ENCODE measurements at regions not wholly inside any gene's neighbourhood (a gene's known extent, or its start where the extent isn't known, plus 50 kb on each side); places are given as distances from the start of the nearest gene placed in this dataset.

GRCh38 chr4:124934916-124935315, 222.4 kb upstream of the ANKRD50 start:
- no peak for TF ChIP-seq CTCF (IDR thresholded peaks at IDR 0.05; ENCODE audit: low read length)
- TF ChIP-seq EZH2 (IDR thresholded peaks at IDR 0.05; ENCODE audit: borderline replicate concordance, low read length), result no peak
- no peaks in the 10 kb centered on the region for H3F3A ChIP-seq (ENCODE audit: insufficient read depth, low read length)
- H3K4me3 ChIP-seq (ENCODE audit: low read depth, low read length, poor library complexity, severe bottlenecking), result no peak overlapping the region
- H4K20me1 ChIP-seq (ENCODE audit: insufficient read depth, low read length), result no peaks in the 10 kb centered on the region
- no peaks in the 10 kb centered on the region for H3K9me3 ChIP-seq (ENCODE audit: low read length)
- no peaks in the 10 kb centered on the region for H3K79me2 ChIP-seq (ENCODE audit: insufficient read depth, low read length)
- H3K9me2 ChIP-seq (ENCODE audit: low read depth, low read length), result no peaks in the 10 kb centered on the region
- no peak overlapping the region for H2AFZ ChIP-seq (ENCODE audit: low read length)
- H3K27ac ChIP-seq (ENCODE audit: low read depth, low read length, poor library complexity, severe bottlenecking), result no peak overlapping the region
- no peaks in the 10 kb centered on the region for H3K27me3 ChIP-seq (ENCODE audit: insufficient read depth, low read length)
- H3K9ac ChIP-seq (ENCODE audit: low read length), result no peak overlapping the region
- no peaks in the 10 kb centered on the region for H3K36me3 ChIP-seq (ENCODE audit: insufficient read depth, low read length)
- no peaks in the 10 kb centered on the region for H3K4me1 ChIP-seq (ENCODE audit: insufficient read depth, low read length, severe bottlenecking)
- no peak overlapping the region for H3K4me2 ChIP-seq (ENCODE audit: low read length)

- Histone ChIP-seq H4K20me1 (ENCODE audit: insufficient read depth, low read length) (no peaks in the 10 kb centered on the region), H3F3A (ENCODE audit: insufficient read depth, low read length) (no peaks in the 10 kb centered on the region), H3K79me2 (ENCODE audit: insufficient read depth, low read length) (no peaks in the 10 kb centered on the region), H2AFZ (ENCODE audit: low read length) (no peak overlapping the region), H3K4me2 (ENCODE audit: low read length) (no peak overlapping the region), H3K9me2 (ENCODE audit: low read depth, low read length) (no peaks in the 10 kb centered on the region), H3K4me3 (ENCODE audit: low read depth, low read length, poor library complexity, severe bottlenecking) (no peak overlapping the region), H3K27ac (ENCODE audit: low read depth, low read length, poor library complexity, severe bottlenecking) (no peak overlapping the region), H3K9ac (ENCODE audit: low read length) (no peak overlapping the region), H3K9me3 (ENCODE audit: low read length) (no peaks in the 10 kb centered on the region), H3K27me3 (ENCODE audit: insufficient read depth, low read length) (no peaks in the 10 kb centered on the region), H3K36me3 (ENCODE audit: insufficient read depth, low read length) (no peaks in the 10 kb centered on the region), H3K4me1 (ENCODE audit: insufficient read depth, low read length, severe bottlenecking) (no peaks in the 10 kb centered on the region)
- TF ChIP-seq EZH2 (IDR thresholded peaks at IDR 0.05; ENCODE audit: borderline replicate concordance, low read length), result no peak
- no peak for TF ChIP-seq CTCF (IDR thresholded peaks at IDR 0.05; ENCODE audit: low read length)
Measured at GRCh38 chr4:124933521-124933920, 221.0 kb upstream of the ANKRD50 start.

GRCh38 chr4:124932447-124932846, 219.9 kb upstream of the ANKRD50 start:
- Histone ChIP-seq H3F3A (ENCODE audit: insufficient read depth, low read length) (no peaks in the 10 kb centered on the region), H3K4me1 (ENCODE audit: insufficient read depth, low read length, severe bottlenecking) (no peaks in the 10 kb centered on the region), H3K36me3 (ENCODE audit: insufficient read depth, low read length) (no peaks in the 10 kb centered on the region)

More at GRCh38 chr4:124932447-124932846, 219.9 kb upstream of the ANKRD50 start:
- no peak overlapping the region for H3K4me2 ChIP-seq (ENCODE audit: low read length)
- H3K27me3 ChIP-seq (ENCODE audit: insufficient read depth, low read length), result no peaks in the 10 kb centered on the region
- no peak overlapping the region for H3K9ac ChIP-seq (ENCODE audit: low read length)
- no peaks in the 10 kb centered on the region for H3K79me2 ChIP-seq (ENCODE audit: insufficient read depth, low read length)
- H3K9me3 ChIP-seq (ENCODE audit: low read length), result no peaks in the 10 kb centered on the region
- H3K27ac ChIP-seq (ENCODE audit: low read depth, low read length, poor library complexity, severe bottlenecking), result no peak overlapping the region
- no peak overlapping the region for H3K4me3 ChIP-seq (ENCODE audit: low read depth, low read length, poor library complexity, severe bottlenecking)
- H4K20me1 ChIP-seq (ENCODE audit: insufficient read depth, low read length), result no peaks in the 10 kb centered on the region
- no peak overlapping the region for H2AFZ ChIP-seq (ENCODE audit: low read length)
- TF ChIP-seq EZH2 (IDR thresholded peaks at IDR 0.05; ENCODE audit: borderline replicate concordance, low read length), result no peak
- TF ChIP-seq CTCF (IDR thresholded peaks at IDR 0.05; ENCODE audit: low read length), result no peak
- H3K9me2 ChIP-seq (ENCODE audit: low read depth, low read length), result no peaks in the 10 kb centered on the region

All from OCI-LY1 (cell line).